Osteoblast (primary cell): ENCODE measurements at regions not wholly inside any gene's neighbourhood (a gene's known extent, or its start where the extent isn't known, plus 50 kb on each side); places are given as distances from the start of the nearest gene placed in this dataset.

Source experiments
- DNase-seq: peaks from one replicate; pipeline ENCODE4 v3.0.0; 2011; ENCODE audit warnings: low spot score, mixed read lengths; ENCODE audit not compliant: insufficient read length; ENCODE audit errors: missing footprints
- H2AFZ ChIP-seq: 2 replicates; pipeline ENCODE4 v1.6.0; 2011; ENCODE audit warnings: mild to moderate bottlenecking, low read length
- H3K27ac ChIP-seq: 2 replicates; pipeline ENCODE4 v1.5.1; 2011; ENCODE audit warnings: mild to moderate bottlenecking, low read depth, low read length, moderate library complexity
- H3K27me3 ChIP-seq: 2 replicates; pipeline ENCODE4 v1.6.0; 2012; ENCODE audit warnings: mild to moderate bottlenecking, control low read depth, inconsistent platforms, low read length, moderate library complexity; ENCODE audit not compliant: insufficient read depth
- H3K36me3 ChIP-seq: 2 replicates; pipeline ENCODE4 v1.5.1; 2011; ENCODE audit warnings: mild to moderate bottlenecking, low read length, control low read depth, moderate library complexity; ENCODE audit not compliant: insufficient read depth
- H3K4me1 ChIP-seq: 2 replicates; pipeline ENCODE4 v1.5.1; 2011; ENCODE audit warnings: mild to moderate bottlenecking, low read length, control low read depth, moderate library complexity; ENCODE audit not compliant: insufficient read depth
- H3K4me2 ChIP-seq: 2 replicates; pipeline ENCODE4 v1.6.0; 2011; ENCODE audit warnings: mild to moderate bottlenecking, low read length; ENCODE audit not compliant: insufficient read depth
- H3K4me3 ChIP-seq: fragments of 200-600 bp; sonication (generic); 3 replicates; pipeline ENCODE4 v1.5.1; 2012; ENCODE audit warnings: mild to moderate bottlenecking, low read length, inconsistent platforms; ENCODE audit not compliant: insufficient read depth
- H3K79me2 ChIP-seq: 2 replicates; pipeline ENCODE4 v1.6.0; 2012; ENCODE audit warnings: mild to moderate bottlenecking, low read length, control low read depth, inconsistent platforms; ENCODE audit not compliant: insufficient read depth
- H3K9me3 ChIP-seq: 2 replicates; pipeline ENCODE4 v1.5.1; 2011; ENCODE audit warnings: low read depth, low read length, control low read depth
- H4K20me1 ChIP-seq: 2 replicates; pipeline ENCODE4 v1.6.0; 2012; ENCODE audit warnings: mild to moderate bottlenecking, low read length, control low read depth; ENCODE audit not compliant: insufficient read depth
- CTCF ChIP-seq: IDR thresholded peaks from 2 replicates; pipeline ENCODE4 v1.5.1; 2011; ENCODE audit warnings: mild to moderate bottlenecking, low read depth, low read length, moderate library complexity; ENCODE audit errors: extremely low read depth

GRCh38 chr11:27281276-27281675 is 81.7 kb downstream of the CCDC34 start:
- peaks cover 29% of the 10 kb centered on the region for H3K4me1 ChIP-seq
- no peak for TF ChIP-seq CTCF
- no peaks in the 10 kb centered on the region for H3K9me3 ChIP-seq
- no peak overlapping the region for H3K4me3 ChIP-seq
- no peaks in the 10 kb centered on the region for H4K20me1 ChIP-seq
- no peak overlapping the region for H2AFZ ChIP-seq
- peak overlapping the region; percentile 51 for H3K4me2 ChIP-seq
- H3K36me3 ChIP-seq: no peaks in the 10 kb centered on the region
- H3K27me3 ChIP-seq: no peaks in the 10 kb centered on the region
- DNase-seq: no peak
- no peaks in the 10 kb centered on the region for H3K79me2 ChIP-seq
- peak overlapping the region; percentile 91 for H3K27ac ChIP-seq

GRCh38 chr11:27280140-27280539 is 82.9 kb downstream of the CCDC34 start:
- H4K20me1 ChIP-seq: no peaks in the 10 kb centered on the region
- no peaks in the 10 kb centered on the region for H3K36me3 ChIP-seq
- no peak overlapping the region for H3K4me3 ChIP-seq
- no peak overlapping the region for H3K4me2 ChIP-seq
- no peaks in the 10 kb centered on the region for H3K79me2 ChIP-seq
- no peak for TF ChIP-seq CTCF
- no peak overlapping the region for H2AFZ ChIP-seq
- no peaks in the 10 kb centered on the region for H3K27me3 ChIP-seq
- H3K9me3 ChIP-seq: no peaks in the 10 kb centered on the region
- H3K4me1 ChIP-seq: peaks cover 29% of the 10 kb centered on the region
- H3K27ac ChIP-seq: no peak overlapping the region
- no peak for DNase-seq

GRCh38 chr11:27279460-27279859 is 83.6 kb downstream of the CCDC34 start:
- Histone ChIP-seq H3K4me1 (peaks cover 29% of the 10 kb centered on the region), H3K36me3 (no peaks in the 10 kb centered on the region), H3K27me3 (no peaks in the 10 kb centered on the region), H2AFZ (no peak overlapping the region), H3K4me2 (no peak overlapping the region), H4K20me1 (no peaks in the 10 kb centered on the region), H3K9me3 (no peaks in the 10 kb centered on the region), H3K4me3 (no peak overlapping the region), H3K79me2 (no peaks in the 10 kb centered on the region), H3K27ac (no peak overlapping the region)
- DNase-seq: no peak
- no peak for TF ChIP-seq CTCF

- Histone ChIP-seq H3K36me3 (no peaks in the 10 kb centered on the region), H2AFZ (no peak overlapping the region), H3K4me2 (no peak overlapping the region), H3K4me3 (no peak overlapping the region), H4K20me1 (no peaks in the 10 kb centered on the region), H3K9me3 (no peaks in the 10 kb centered on the region), H3K27ac (no peak overlapping the region), H3K79me2 (no peaks in the 10 kb centered on the region), H3K4me1 (peaks cover 21% of the 10 kb centered on the region), H3K27me3 (no peaks in the 10 kb centered on the region)
- no peak for DNase-seq
- TF ChIP-seq CTCF: no peak
Observed at GRCh38 chr11:27277843-27278242, 85.2 kb downstream of the CCDC34 start.
